ENCODE measurements at regions not wholly inside any gene's neighbourhood (a gene's known extent, or its start where the extent isn't known, plus 50 kb on each side); places are given as distances from the start of the nearest gene placed in this dataset.
A peak's percentile ranks its signal among the peaks of the same experiment; 100 is the strongest.

- Histone ChIP-seq H3K9me3 (ENCODE audit: low read length) (no peaks in the 10 kb centered on the region), H2AFZ (ENCODE audit: low read length) (no peak overlapping the region), H3K4me3 (ENCODE audit: low read depth, low read length, poor library complexity, severe bottlenecking) (no peak overlapping the region), H3K36me3 (ENCODE audit: insufficient read depth, low read length) (no peaks in the 10 kb centered on the region), H3K79me2 (ENCODE audit: insufficient read depth, low read depth, low read length) (no peaks in the 10 kb centered on the region), H3K4me1 (ENCODE audit: insufficient read depth, low read length, poor library complexity, severe bottlenecking) (no peaks in the 10 kb centered on the region), H3K9me2 (ENCODE audit: insufficient read depth, low read length) (no peaks in the 10 kb centered on the region), H4K20me1 (ENCODE audit: insufficient read depth, low read length) (no peaks in the 10 kb centered on the region), H3K27ac (ENCODE audit: low read depth, low read length, poor library complexity, severe bottlenecking) (no peak overlapping the region), H3K4me2 (ENCODE audit: low read length) (no peak overlapping the region)
- BruUV-seq (replicated peaks) = no TSS peak
- intact Hi-C loops (cut with micrococcal nuclease; ENCODE audit: unreplicated experiment) = no loop called here
- ChIA-PET POLR2A (no interaction called here), CTCF (ENCODE audit: unreplicated experiment) (no interaction called here)
- TF ChIP-seq EZH2phosphoT487 (IDR thresholded peaks at IDR 0.05; ENCODE audit: borderline replicate concordance, low read depth, low read length) (no peak), CTCF (conservative IDR thresholded peaks at IDR 0.05; ENCODE audit: low read length) (no peak)
- DNase-seq (ENCODE audit: low spot score) = no peak
Measured at GRCh38 chr11:107116358-107116757, 98.1 kb upstream of the GUCY1A2 start.

GRCh38 chr11:107102692-107103477 is 84.6 kb upstream of the GUCY1A2 start:
- ChIA-PET POLR2A (no interaction called here), CTCF (ENCODE audit: unreplicated experiment) (no interaction called here)

More at GRCh38 chr11:107102692-107103477, 84.6 kb upstream of the GUCY1A2 start:
- Histone ChIP-seq H2AFZ (ENCODE audit: low read length) (no peak overlapping the region), H3K36me3 (ENCODE audit: insufficient read depth, low read length) (no peaks in the 10 kb centered on the region), H3K9me2 (ENCODE audit: insufficient read depth, low read length) (no peaks in the 10 kb centered on the region), H3K4me2 (ENCODE audit: low read length) (no peak overlapping the region), H3K27ac (ENCODE audit: low read depth, low read length, poor library complexity, severe bottlenecking) (no peak overlapping the region), H3K79me2 (ENCODE audit: insufficient read depth, low read depth, low read length) (no peaks in the 10 kb centered on the region), H3K9me3 (ENCODE audit: low read length) (no peaks in the 10 kb centered on the region), H3K4me1 (ENCODE audit: insufficient read depth, low read length, poor library complexity, severe bottlenecking) (no peaks in the 10 kb centered on the region), H4K20me1 (ENCODE audit: insufficient read depth, low read length) (no peaks in the 10 kb centered on the region), H3K4me3 (ENCODE audit: low read depth, low read length, poor library complexity, severe bottlenecking) (no peak overlapping the region)
- intact Hi-C loops (cut with micrococcal nuclease; ENCODE audit: unreplicated experiment) = no loop called here
- TF ChIP-seq CTCF (conservative IDR thresholded peaks at IDR 0.05; ENCODE audit: low read length) (peak; percentile 24; the same call in 1 of the 2 replicates), EZH2phosphoT487 (IDR thresholded peaks at IDR 0.05; ENCODE audit: borderline replicate concordance, low read depth, low read length) (no peak)
- no TSS peak for BruUV-seq (replicated peaks)
- DNase-seq (ENCODE audit: low spot score) = no peak
